Ammon's horn (tissue), 1 donor: ENCODE measurements at regions not wholly inside any gene's neighbourhood (a gene's known extent, or its start where the extent isn't known, plus 50 kb on each side); places are given as distances from the start of the nearest gene placed in this dataset.
"Not testable (repeated sequence)": the region's sequence is repeated elsewhere in the genome, so short reads cannot be mapped to it uniquely, and the experiment has no call there.

Source experiments
- DNase-seq: peaks from one replicate; pipeline ENCODE4 v3.0.0-alpha.2; 2016; ENCODE audit warnings: low spot score

GRCh38 chr7:17440025-17440784 lies 141.8 kb downstream of the AHR start:
- not testable (repeated sequence) for DNase-seq

DNA sequence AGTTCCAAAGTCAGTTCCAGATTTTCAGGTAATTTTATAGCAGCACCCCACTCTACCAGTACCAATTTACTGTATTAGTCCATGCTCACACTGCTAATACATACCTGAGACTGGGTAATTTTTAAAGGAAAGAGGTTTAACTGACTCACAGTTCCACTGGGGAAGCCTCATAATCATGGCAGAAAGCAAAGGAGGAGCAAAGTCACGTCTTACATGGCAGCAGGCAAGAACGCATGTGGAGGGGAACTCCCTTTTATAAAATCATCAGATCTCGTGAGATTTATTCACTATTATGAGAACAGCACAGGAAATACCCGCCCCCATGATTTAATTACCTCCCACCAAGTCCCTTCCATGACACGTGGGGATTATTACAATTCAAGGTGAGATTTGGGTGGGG lies 142.4 kb downstream of the AHR start:
- DNase-seq, result no peak

DNA sequence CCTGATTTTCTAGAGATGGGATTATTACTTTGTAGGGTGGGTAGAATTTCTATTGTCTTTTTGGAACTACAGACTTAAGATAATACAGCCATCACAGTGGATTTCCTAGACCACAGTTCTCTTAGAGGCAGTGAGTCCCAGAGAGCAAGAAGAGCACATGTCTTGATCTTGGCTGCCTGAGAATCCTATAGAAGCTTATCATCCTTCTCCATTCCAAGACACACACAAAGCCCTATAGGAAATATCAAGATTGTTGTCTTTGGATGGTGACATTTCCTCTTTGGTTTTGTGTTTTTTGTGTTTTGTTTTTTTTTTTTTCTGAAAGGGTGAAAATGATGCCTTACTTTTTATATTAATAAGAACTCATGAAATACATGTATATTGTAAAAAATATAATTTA lies 143.1 kb downstream of the AHR start:
- no peak for DNase-seq

DNA sequence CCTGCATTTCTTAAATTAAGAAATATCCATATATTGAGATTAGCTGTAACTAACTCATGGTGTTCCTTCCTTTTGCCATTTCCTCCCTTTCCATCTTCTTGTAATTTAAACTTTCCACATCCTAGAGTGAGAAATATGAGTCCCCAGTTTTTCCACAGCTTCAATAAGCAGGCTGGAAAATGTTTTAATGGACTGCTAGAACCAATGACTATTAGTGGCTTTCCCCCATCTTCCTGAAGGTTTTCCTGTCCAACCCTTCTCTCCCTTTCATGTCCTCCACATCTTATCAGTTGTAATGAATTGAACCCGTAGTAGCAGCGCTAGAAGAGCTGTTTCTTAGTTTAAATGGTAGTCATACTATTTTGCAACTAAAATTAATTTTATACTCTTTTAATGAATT lies 145.7 kb downstream of the AHR start:
- no peak for DNase-seq

DNA sequence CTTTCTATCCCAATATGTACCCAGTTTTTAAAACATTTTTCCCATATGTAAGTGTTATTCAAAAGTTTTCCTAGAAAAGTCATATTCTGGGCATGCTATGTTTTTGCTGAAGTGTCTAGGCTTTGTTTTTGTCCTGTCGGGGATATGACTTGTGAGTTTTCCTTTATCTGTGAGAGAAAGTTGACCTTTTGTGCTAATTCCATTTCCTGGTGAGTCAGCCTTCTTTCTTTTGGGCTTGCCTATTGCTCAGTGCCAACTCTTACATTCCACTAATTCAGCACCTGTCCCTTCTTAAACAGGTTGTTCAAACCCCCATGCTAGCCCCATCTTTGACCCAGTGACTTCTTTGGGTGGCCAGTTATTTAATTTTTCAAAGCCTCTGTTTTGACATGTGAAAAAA lies 146.2 kb downstream of the AHR start:
- DNase-seq, result no peak

- DNase-seq, result no peak
These were observed 147.9 kb downstream of the AHR start for GRCh38 chr7:17446340-17446739.

DNA sequence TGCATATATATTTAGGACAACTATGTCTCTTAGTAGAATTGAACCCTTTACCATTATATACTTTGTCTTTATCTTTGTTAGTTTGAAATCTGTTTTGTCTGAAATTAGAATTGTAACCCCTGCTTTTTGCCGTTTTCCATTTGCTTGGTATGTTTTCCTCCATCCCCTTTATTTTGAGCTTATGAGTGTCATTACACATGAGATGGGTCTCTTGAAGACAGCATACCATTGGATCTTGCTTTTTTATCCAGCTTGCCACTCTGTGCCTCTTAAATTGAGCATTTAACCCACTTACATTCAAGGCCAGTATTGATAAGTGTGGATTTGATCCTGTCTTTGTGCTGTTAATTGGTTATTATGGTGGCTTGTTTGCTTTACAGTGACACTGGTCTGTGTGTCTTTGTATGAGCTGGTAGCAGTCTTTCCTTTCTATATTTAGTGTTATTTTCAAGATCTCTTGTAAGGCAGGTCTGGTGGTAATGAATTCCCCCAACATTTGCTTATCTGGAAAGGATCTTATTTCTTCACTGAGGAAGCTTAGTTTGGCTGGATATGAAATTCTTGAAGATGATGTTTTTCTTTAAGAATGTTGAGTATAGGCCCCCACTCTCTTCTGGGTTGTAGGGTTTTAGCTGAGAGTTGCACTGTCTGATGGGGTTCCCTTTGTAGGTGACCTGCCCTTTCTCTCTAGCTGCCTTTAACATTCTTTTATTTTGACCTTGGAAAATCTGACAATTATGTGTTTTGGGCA lies 149.5 kb downstream of the AHR start:
- no peak for DNase-seq

GRCh38 chr7:17448479-17449423 lies 150.3 kb downstream of the AHR start:
- no peak for DNase-seq

DNA sequence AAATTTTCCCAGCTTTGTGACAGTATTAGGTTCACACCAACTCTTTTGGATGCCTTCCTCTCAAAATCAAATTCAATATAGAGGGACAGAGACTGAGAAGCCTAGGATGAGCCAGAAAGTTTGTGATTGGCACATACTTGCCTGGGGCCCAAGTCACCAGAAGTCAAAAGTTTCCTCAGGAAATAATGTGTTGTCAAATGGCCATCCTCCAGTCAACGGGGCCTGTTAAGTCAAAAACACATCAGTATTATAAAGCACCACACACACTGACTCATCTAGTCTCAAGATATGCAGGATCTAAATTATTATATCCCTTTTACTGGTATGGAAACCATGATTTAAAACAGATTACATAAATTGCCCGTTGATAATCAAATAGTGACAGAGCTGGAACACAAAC lies 158.1 kb downstream of the AHR start:
- no peak for DNase-seq

DNA sequence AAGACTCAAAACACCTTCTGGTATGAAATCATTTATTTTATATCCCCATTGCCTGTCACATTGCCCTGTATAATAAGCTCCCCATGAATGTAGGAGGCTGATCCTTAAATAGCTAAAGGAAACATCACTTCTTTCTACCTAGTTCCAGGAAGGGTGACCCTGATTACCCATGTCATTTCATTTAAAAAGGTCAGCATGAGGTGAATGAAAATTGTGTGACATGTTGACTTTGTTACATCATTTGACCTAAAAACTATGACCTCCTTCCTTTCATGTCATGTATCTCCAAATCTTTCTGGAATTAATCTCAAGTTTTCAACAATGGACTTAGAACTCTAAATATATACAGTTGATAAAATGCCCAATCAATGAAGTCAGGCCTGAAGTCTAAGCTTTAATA lies 161.5 kb downstream of the AHR start:
- no peak for DNase-seq

DNA sequence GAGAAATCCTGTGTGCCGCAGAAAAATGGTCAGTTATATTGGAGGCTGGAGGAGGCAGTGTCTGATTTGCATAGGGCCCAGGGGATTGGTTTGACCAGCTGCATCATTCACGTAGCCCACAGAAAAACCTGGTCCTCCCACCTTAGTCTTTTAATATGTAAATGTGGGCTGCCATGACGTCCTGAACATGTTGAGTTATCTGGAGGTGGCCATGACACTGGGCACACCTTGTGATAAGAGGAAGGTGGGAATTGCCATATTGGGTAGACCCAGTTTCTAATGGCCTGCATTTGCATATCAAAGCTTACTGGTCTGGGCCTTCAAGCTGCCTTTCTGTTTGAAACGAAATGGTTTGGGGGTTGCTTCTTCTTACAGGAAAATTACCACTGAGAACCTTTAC lies 162.2 kb downstream of the AHR start:
- no peak for DNase-seq

DNA sequence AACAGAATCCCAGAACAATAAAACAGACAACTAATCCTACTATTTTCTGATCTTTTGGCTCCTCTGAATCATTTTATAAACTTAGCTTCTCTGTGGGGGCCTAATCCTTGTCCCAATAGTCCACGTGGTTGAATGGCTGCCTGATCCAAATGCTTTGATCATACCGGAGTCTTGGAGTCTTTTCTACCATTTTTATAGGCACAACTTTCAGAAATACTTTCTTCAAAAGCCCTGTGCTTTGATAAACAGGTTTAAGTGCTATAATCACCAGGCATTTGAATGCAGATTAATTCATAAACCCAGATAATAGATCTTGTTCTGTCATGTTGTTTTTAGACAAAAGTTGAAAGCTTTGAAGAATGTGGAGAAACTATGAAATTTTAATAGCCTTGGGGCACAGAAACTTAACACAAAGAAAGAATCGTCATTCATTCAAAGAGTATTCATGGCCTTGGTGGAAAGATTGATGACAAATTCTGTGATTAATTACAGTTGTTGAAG lies 163.7 kb downstream of the AHR start:
- no peak for DNase-seq

- DNase-seq, result no peak
These were observed 165.1 kb downstream of the AHR start for GRCh38 chr7:17463511-17464085.

DNA sequence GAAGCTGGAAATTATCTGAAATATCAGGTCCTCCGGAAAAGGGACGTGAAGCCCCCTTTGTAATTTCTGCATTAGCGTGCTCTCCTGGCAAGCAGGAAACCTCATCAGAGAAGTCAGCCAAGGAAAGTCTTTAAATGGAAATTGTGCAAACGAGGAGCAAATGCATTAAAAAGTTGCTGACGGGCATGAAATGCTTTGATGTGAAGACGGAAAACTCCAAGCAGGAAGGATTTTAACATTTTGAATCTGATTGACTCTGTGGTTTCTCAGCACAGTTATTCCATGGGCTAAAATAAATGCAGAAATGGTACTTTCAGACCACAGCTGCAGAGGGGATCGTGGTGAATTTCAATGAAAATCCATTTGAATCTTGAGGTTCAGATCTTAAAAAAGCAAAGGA lies 167.8 kb downstream of the AHR start:
- no peak for DNase-seq

DNA sequence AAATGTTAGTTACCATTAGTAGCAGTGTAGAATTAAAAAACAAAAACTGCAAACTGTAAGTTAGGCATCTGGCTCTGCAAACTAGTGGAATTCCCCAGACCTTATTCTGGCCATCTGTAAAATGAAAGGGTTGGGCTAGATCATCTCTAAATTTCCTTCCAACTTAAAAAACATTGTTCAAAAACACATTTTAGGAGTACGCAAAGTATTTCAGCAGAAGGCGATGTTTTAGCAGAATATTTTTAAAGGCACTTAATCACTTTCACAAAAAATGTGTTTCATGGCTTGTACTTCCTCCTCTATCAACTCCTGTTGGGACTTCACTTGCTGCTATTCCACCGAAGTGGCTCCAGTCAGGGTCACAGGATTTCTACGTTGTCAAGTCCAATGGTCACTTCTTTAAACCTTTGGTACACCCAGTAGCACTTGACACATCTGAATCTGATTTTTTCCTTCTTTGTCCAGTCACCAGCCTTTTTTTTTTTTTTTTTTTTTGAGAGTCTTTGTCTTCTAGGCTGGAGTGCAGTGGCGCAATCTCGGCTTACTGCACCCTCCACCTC lies 169.0 kb downstream of the AHR start:
- no peak for DNase-seq

DNA sequence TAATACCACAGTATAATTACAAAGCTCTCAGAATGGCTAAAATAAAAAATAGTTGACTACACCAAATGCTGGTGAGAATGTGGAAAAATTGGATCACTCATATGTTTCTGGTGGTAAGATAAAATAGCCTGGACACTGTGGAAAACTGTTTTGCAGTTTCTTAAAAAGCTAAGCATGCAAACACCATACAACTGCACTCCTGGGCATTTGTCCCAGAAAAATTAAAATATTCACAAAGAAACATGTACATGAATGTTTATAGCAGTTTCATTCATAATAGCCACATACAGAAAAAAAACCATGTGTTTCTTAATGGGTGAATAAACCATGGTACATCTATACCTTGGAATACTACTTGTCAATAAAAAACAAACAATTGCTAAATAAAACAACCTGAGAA lies 172.9 kb downstream of the AHR start:
- DNase-seq, result no peak

DNA sequence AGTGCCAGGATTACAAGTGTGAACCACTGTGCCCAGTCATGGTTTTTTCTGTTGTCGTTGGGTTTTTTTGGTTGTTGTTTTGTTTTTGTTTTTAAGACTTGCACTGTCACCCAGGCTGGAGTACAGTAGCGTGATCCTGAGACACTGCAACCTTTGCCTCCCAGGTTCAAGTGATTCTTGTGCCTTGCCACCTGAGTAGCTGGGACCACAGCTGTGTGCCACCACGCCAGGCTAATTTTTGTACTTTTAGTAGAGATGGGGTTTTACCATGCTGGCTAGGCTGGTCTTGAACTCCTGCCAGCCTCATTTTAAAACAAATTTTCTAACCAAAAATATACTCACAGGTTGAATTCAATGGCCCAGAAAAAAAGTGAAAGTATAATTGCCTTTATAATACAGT lies 174.1 kb downstream of the AHR start:
- no peak for DNase-seq

- DNase-seq, result no peak
These were observed 174.5 kb downstream of the AHR start for GRCh38 chr7:17472939-17473338.

GRCh38 chr7:17474724-17475344 lies 176.4 kb downstream of the AHR start:
- DNase-seq, result no peak

GRCh38 chr7:17477182-17477581 lies 178.7 kb downstream of the AHR start:
- no peak for DNase-seq

- no peak for DNase-seq
These were observed 182.7 kb downstream of the AHR start for GRCh38 chr7:17481118-17481517.
